ENCODE measurements at regions not wholly inside any gene's neighbourhood (a gene's known extent, or its start where the extent isn't known, plus 50 kb on each side); places are given as distances from the start of the nearest gene placed in this dataset.

- TF ChIP-seq ZNF614 (CRISPR knock-in tag; IDR thresholded peaks at IDR 0.05; ENCODE audit: borderline replicate concordance): no peak
- TF ChIP-seq TAF15 (IDR thresholded peaks at IDR 0.05; ENCODE audit: low read depth, low read length, poor library complexity, severe bottlenecking): no peak
- TF ChIP-seq ZNF207 (IDR thresholded peaks at IDR 0.05; ENCODE audit: borderline replicate concordance): no peak
Observed at GRCh38 chr13:97134364-97135095, 87.6 kb upstream of the MBNL2 start.
